C1 segment of cervical spinal cord (tissue), 14 donors: ENCODE measurements at regions not wholly inside any gene's neighbourhood (a gene's known extent, or its start where the extent isn't known, plus 50 kb on each side); places are given as distances from the start of the nearest gene placed in this dataset.
"Not testable (repeated sequence)": the region's sequence is repeated elsewhere in the genome, so short reads cannot be mapped to it uniquely, and the experiment has no call there.

Experiments
- DNase-seq, 14 donors: peaks; one replicate each; lab custom pipeline; 2025; lab: John Stamatoyannopoulos, UW

DNA sequence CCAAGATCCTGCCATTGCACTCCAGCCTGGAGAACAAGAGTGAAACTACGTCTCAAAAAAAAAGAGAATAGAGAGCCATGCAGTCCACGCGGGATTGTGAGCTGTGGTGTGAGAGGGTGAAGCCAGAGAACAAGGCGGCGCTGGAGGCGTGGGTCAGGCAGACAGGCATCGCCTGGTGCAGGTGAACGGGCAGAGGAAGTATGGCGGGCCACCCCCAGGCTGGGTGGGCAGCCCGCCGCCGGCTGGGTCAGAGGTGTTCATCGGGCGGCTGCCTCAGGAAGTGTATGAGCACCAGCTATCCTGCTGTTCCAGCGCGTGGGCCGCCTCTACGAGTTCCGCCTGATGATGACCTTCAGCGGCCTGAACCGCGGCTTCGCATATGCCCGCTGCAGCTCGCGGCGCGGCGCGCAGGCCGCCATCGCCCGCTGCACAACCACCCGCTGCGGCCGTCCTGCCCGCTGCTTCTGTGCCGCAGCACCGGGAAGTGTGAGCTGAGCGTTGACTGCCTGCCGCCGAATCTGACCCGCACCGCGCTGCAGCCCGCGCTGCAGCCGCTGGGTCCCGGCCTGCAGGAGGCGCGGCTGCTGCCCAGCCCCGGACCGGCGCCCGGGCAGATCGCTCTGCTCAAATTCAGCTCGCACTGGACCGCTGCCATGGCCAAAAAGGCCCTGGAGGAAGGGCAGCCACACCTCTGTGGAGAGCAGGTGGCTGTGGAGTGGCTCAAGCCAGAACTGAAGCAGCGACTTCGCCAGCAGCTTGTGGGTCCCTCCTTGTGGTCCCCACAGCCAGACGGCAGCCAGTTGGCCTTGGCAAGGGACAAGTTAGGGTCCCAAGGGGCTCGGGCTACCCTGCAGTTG is 95.5 kb upstream of the PLEKHM1 start:
- DNase-seq = not testable (repeated sequence)

DNA sequence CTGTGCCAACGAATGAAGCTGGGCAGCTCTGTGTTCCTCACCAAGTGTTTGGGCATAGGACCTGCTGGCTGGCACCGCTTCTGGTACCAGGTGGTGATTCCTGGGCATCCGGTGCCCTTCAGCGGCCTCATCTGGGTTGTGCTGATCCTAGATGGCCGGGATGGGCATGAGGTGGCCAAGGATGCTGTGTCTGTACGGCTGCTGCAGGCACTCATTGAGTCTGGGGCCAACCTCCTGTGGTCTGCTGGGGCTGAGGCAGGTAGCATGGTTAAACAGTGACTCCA is 96.1 kb upstream of the PLEKHM1 start:
- not testable (repeated sequence) for DNase-seq

DNA sequence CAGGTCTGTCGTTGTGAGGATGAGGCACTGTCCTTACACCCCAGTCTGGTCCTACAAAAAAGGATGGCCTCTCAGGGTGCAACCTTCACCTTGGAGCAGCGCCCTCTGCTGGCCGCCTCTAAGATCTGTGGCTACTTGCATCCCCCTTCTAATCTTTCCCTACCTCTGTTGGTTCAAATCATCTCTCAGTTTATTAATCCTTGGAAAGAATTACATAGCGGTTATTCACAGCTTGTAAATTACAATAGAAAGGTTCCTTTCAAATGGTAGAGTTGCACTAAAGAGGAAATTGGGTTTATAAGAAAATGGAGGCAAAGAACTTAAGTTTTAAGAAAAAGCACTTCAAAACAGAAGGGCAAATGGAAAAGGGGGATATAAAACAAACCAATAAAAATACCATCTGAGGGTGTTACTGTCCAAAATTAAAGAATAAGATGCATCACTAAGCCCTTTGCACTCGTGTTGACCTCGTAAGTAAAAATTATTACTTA is 102.0 kb upstream of the PLEKHM1 start:
- DNase-seq = not testable (repeated sequence)

DNA sequence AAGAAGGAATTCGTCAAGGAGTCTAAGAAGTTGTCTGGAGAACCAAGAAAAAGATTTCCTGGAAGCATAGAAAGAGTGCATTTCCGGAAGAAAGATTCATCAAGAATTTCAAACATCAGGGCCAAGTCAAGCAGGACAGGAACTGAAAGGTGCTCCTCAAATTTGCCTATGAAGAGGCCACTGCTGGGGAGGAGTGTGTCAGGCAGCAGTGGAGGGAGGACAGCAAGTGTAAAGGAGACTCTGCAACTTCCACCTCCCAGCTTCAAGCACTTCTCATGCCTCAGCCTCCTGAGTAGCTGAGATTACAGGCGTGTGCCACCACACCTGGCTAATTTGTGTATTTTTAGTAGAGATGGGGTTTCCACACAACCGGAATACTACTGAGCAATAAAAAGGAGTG is 105.8 kb upstream of the PLEKHM1 start:
- not testable (repeated sequence) for DNase-seq

DNA sequence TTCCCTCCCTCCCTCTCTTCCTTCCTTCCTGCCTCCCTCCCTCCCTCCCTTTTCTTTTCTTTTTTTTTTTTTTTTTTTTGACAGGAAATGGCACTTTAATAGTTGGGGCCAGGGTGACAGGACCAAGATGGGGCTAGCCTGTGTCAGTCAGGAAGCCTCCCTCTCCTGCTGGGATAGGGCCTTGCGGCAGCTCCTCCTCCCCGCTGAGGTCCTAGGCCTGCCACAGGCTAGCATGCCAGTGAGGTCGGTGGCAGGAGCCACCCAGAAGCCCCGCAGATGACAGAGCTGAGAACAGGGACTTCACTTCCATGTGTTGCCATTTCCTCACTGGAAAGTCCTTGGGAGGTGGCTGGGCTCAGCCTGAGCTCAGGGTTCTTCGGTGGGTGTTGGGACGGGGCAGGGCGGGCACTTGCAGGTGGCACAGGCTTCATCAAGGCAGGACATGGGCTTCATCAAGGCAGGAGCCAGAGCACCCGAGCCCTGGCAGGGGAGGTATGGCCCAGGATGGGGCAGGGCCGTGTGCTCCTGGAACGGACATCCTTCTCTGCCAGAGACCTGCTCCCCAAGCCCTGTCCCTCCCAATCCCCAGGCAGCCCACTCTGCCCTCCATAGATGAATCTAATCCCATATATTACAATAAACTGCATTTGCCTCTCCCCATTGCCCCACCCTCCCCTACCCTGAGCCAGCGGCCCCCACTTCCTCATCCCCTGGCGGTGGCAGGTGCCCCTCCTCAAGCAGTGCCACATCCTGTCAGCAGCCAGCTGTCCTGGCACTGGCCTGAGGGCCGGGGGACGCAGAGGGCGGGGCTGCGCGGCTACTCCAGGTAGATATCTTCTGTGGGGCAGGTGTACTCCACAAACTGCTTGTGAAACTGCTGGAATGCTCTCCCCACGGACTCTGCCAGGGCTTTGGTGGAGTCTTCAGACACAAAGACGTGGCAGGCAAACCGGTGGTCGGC is 109.8 kb upstream of the PLEKHM1 start:
- DNase-seq = not testable (repeated sequence)

DNA sequence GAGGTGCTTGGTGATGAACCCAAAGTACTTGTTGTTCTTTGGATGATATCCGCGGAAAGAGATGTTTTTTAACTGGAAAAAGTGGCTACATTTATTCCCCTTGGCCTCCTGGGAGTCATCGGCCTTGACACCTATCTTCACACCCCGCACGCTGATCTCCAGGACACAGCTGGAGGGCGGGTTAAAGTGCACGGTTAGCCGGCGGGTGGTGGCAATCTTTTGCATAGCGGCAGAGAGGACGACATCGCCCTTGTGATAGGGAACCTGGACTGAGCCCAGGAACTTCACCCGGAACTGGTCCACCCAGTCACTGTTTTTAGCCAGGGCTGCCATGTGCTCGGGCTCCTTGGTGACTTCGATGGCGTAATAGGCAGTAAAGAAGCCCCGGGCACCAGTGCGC is 110.5 kb upstream of the PLEKHM1 start:
- DNase-seq = not testable (repeated sequence)

DNA sequence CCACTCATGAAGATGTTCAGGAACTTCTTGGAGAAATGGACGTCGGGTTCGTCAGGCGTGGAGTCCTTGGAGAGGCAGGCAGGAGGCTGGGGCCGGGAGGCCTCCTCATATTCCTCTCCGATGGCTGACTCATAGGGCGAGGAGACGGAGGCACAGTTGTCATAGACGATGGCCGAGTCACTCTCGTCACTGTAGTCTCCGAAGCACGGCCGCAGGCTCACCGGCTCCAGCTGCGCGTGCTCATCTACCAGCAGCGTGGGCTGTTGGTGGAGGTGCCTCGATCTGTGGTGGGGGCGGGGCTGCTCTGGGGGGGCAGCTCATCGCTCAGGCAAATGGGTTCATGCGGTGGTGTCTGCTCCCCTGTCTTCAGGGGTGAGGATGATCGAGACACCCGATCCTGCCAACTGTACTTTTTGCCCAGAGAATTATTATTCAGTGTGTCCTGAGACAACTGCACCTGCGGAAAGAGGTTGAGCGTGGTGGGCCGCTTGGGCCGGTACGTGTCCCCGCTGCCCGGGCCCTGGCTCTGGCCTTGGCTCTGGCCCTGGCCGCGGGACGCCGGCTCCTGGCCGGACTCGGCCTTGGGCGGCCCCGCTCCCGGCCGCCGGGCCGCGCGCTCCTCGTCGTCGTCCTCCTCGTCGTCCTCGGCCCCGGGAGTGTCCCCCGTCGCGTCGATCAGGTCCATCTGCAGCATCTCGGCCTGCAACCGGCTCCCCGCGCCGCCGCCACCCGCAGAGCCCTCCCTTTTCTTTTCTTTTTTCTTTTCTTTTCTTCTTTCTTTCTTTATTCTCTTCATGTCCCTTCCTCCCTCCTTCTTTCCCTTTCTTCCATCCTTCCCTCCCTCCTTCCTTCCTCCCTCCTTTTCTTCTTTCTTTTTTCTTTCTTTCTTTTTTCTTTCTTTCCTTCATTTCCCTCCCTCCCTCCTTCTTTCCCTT is 111.4 kb upstream of the PLEKHM1 start:
- DNase-seq = not testable (repeated sequence)

DNA sequence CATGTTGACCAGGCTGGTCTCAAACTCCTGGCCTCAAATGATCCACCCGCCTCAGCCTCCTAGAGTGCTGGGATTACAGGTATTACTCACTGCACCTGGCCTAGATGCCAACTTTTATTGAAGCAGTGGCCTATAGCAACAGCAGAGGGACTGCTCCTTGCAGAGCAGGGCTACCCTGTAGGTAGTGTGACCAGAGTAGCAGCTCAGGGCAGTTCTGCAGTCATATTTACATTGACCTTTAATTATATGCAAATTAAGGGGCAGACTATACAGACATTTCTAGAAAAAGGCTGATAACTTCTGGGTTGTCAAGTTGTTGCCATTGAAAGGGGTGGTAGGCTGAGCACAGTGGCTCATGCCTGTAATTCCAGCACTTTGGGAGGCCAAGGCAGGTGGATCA is 115.2 kb upstream of the PLEKHM1 start:
- not testable (repeated sequence) for DNase-seq

DNA sequence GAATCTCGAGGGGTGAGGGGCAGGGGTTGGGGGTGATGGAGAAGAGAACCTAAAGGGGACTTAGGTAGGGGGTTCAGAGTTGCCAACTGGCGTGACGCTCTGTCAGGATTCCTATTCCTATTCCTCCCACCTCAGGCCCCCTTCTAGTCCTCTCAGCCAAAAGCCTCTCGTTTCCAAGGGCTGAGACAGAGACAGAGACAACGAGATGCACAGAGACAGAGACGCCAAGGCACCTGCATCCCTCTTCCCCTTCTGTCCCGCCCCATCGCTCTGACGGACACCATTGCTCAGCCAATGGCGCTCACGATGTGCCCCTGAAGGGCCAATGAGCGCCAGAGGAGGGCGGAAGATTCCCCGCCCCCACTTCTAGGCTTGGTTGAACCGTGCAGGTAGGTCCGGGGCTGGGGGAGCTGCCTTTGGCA is 129.5 kb upstream of the PLEKHM1 start:
- DNase-seq = not testable (repeated sequence)

DNA sequence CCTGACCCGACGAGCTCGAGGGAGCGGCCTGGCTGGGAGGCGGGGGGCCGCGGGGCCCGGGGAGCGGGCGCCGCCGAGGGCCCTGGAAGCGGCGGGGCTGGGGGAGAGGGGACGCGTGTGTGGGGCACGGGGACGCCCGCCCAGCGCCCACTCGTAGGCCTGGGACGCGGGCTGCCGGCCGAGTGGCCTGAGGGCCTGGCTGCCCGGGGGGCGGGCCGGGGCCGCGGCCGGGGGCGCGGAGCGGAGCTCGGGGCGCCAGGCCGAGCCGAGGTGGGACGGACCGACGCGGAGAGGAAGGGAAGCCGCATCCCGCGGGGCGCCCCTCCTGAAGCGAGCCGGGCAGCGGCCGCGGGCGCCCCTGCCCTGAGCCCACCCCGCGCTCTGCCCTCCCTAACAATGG is 129.9 kb upstream of the PLEKHM1 start:
- not testable (repeated sequence) for DNase-seq

DNA sequence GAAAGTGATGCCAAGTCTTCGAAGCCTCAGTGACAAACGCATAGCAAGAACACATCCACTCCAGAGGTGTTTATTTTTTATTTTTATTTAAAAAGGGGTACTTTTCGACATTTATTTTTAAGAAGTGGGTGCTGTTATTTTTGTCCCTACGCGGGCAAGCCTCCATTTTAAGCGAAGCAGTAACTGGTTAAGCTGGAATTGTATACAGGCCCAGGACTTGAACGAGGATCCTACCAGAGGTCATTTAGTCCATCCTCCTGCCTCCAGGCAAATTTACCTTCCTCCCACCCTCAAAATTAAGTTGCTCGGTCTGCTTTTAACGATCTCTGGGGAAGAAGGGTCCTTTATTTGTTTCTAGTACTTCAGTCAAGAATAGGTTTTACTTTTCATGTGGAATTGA is 130.6 kb upstream of the PLEKHM1 start:
- not testable (repeated sequence) for DNase-seq

DNA sequence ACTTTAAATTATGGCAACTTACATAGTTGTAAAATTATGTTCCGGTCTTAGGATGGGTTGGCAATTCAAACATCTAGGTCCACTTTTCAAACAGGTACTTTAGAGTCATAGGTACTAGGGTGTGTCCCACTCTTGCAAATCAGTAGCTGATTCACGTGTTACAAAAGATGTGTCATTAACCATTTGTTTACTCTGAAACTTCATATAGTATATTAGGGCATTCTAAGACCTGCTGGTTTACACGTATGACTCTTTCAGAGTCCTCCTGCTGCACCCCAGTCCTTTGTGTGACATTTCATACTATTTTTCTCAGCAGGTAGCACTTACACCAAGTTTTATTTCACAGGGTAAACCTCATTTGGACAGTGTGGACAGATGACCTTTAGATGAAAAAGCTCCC is 131.8 kb upstream of the PLEKHM1 start:
- not testable (repeated sequence) for DNase-seq

DNA sequence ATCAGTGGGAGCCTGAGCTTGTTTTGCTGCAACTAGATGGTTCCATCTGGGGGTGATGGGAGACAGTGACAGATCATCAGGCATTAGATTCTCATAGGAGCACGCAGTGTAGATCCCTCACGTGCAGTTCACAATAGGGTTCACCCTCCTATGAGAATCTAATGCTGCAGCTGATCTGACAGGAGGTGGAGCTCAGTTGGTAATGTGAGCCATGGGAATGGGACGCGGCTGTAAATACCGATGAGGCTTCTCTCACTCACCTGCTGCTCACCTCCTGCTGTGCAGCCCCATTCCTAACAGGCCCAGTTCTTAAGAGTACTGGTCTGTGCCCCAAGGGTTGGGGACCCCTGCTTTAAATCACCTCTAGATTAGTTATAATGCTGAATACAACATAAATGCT is 137.5 kb upstream of the PLEKHM1 start:
- DNase-seq = no peak

DNA sequence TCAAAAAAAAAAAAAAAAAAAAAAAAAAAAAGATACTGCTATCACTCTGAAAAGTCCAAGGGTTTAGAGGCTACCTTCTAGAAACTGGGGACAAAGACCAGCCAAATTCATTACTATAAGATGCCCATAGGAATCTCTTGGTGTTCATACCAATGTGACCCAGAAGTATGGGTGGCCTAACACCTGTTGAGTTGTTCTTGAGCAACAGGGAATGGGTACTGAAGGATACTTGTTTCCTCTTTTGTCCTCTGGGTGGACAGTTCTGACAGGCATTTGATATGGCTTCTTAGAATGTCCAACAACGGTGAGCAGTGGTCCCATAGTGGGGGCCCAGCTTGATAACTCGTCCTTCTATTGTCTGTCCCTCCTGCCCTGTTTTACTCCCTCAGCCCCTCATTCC is 141.4 kb upstream of the PLEKHM1 start:
- DNase-seq = no peak

DNA sequence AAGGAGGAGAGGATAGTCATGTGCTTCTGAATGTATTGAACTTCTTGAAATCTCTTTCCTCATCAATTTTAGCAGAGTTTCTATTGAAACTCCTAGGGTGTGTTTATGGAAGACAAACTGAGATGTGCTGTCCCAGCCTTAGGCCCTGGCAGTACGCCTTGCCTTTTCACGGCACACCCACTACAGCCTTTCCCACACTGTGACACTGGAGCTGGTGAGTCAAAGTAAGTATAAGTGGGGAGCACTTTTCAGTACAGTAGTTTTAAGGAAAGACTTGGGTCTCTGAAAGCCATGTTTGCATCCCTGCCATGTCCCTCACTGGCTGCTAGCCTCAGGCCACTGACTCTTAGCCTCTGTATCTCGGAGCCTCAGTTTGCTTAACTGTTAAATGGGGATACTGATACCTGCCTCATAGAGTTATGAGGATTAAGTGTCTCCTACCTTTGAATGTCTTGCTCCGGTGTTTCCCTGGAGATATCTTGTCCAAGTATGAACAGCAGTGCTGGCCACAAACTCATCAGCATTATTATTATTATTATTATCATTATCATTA is 144.7 kb upstream of the CRHR1 start:
- DNase-seq = no peak

DNA sequence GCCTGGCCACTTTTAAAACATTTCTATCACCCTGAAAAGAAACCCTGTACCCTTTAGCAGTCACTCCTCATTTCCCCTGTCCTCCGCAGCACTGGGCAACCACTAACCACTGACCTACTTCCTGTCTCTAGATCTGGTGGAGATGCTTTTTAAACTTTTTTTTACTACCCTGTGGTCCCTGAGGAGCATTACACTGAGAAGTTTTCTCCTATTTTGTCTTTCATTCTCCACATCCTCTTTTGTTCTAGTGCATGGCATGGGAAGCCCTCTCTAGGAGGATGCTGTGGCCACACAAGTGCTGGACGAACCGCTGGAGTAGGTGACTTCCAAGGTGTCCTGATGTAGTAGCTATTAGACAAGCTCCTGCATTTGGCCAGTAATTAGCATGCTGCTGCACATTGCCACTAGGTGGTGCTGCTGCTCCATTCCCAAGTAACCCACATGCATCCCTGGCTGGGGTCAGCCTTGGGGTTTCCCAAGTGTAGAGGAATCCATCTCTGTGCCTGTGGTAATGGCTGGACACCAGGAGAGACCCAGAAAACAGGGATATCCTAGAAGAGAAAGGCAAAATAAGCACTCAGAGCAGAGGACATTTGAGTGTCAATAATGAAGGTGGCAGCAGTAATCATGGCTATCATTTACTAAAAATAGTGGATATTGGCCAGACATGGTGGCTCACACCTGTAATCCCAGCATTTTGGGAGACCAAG is 143.8 kb upstream of the CRHR1 start:
- no peak for DNase-seq

DNA sequence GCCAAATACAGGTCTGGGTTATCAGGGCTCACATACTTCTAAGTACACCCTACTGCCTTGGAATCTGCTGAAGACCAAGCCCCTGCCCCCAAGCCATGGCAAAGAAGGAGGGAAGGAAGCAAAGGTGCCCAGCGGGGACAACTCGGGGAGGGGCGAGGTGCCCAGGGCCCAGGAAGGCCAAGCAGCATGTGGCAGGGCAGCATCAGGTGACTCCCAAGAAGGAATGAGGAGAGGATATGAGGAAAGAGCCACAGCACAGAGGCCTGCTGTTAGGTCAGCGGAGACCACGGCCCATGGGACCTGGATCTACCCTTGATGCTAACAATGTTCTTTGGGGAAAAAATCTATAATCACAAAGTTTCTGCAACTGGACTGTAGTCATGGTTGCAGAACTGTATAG is 142.6 kb upstream of the CRHR1 start:
- no peak for DNase-seq

DNA sequence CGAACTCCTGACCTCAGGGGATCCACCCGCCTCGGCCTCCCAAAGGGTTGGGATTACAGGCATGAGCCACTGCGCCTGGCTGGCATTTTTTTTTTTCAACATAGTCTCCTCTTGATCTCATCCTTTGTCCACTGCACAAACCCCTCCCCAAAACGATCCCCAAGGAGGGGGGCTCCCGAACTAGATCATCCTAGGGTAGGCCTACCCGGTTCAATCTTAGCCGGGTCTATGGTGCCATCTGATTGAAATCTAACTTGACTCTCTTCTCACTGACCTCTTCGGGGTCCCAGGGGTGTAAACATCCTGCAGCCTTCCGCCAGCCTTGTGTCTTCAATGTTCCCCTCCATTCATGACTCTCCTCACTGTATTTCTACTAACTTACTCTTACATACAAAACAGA is 140.5 kb upstream of the CRHR1 start:
- no peak for DNase-seq

DNA sequence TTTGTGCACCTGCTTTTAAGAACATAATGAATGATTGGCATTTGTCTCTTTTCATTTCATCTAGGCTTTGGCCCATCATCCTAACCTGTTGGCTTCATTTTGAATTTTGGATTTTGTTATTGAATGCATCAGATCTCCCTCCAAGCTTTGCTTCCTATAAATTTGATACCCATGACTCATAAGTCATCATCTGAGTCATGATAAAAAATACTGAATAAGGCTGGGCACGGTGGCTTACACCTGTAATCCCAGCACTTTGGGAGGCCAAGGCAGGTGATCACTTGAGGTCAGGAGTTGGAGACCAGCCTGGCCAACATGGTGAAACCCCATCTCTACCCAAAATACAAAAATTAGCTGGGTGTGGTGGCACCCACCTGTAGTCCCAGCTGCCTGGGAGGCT is 139.5 kb upstream of the CRHR1 start:
- DNase-seq = not testable (repeated sequence)

DNA sequence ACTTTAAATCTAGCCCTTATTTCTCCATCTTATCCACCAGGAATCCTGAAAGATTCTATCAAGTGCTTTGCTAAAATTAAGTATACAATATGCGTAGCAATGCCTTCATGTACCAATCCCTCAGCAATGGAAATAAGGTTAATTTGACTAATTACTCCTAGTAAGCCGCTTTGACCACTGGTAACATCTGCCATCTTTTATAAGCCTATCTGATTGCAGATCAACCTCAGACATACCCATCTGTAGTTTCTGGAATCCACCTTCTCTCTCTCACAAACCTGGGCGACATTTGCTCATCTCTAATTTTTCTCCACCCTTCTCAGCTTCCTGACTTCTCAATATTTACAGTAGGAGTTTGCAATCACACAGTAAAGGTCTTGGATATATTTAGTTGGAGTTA is 138.8 kb upstream of the CRHR1 start:
- no peak for DNase-seq
